Kidney glomerular epithelial cell (primary cell): ENCODE measurements at regions not wholly inside any gene's neighbourhood (a gene's known extent, or its start where the extent isn't known, plus 50 kb on each side); places are given as distances from the start of the nearest gene placed in this dataset.
A peak's percentile ranks its signal among the peaks of the same experiment; 100 is the strongest.

Experiments used
- DNase-seq: peaks from one replicate; lab custom pipeline; 2025; lab: John Stamatoyannopoulos, UW

- DNase-seq: peak; percentile 14
Measured at GRCh38 chr6:14925699-14926026, 320.2 kb upstream of the JARID2 start.

- no peak for DNase-seq
Measured at GRCh38 chr6:14927398-14927797, 318.5 kb upstream of the JARID2 start.

- no peak for DNase-seq
Measured at GRCh38 chr6:14929291-14929690, 316.6 kb upstream of the JARID2 start.

- no peak for DNase-seq
Measured at GRCh38 chr6:14930366-14930989, 315.4 kb upstream of the JARID2 start.

- no peak for DNase-seq
Measured at GRCh38 chr6:14932485-14933182, 313.2 kb upstream of the JARID2 start.

- no peak for DNase-seq
Measured at GRCh38 chr6:14933183-14933544, 312.7 kb upstream of the JARID2 start.

- DNase-seq: no peak
Measured at GRCh38 chr6:14934013-14934412, 311.9 kb upstream of the JARID2 start.

- no peak for DNase-seq
Measured at GRCh38 chr6:14934844-14935243, 311.0 kb upstream of the JARID2 start.

GRCh38 chr6:14936861-14937260 is 309.0 kb upstream of the JARID2 start:
- no peak for DNase-seq

GRCh38 chr6:14943116-14943515 is 302.8 kb upstream of the JARID2 start:
- DNase-seq: no peak

- no peak for DNase-seq
Measured at GRCh38 chr6:14944593-14944992, 301.3 kb upstream of the JARID2 start.

- DNase-seq: no peak
Measured at GRCh38 chr6:14945461-14946185, 300.2 kb upstream of the JARID2 start.

GRCh38 chr6:14946753-14947152 is 299.1 kb upstream of the JARID2 start:
- no peak for DNase-seq

- no peak for DNase-seq
Measured at GRCh38 chr6:14948586-14949245, 297.2 kb upstream of the JARID2 start.

- DNase-seq: no peak
Measured at GRCh38 chr6:14950103-14950969, 295.5 kb upstream of the JARID2 start.

- no peak for DNase-seq
Measured at GRCh38 chr6:14950970-14951276, 294.9 kb upstream of the JARID2 start.

- no peak for DNase-seq
Measured at GRCh38 chr6:14951704-14952103, 294.2 kb upstream of the JARID2 start.

- no peak for DNase-seq
Measured at GRCh38 chr6:14953836-14954235, 292.0 kb upstream of the JARID2 start.

GRCh38 chr6:14957355-14958059 is 288.4 kb upstream of the JARID2 start:
- DNase-seq: no peak

- peak; percentile 17 for DNase-seq
Measured at GRCh38 chr6:14959324-14959885, 286.5 kb upstream of the JARID2 start.
